ENCODE measurements at regions not wholly inside any gene's neighbourhood (a gene's known extent, or its start where the extent isn't known, plus 50 kb on each side); places are given as distances from the start of the nearest gene placed in this dataset.

DNA sequence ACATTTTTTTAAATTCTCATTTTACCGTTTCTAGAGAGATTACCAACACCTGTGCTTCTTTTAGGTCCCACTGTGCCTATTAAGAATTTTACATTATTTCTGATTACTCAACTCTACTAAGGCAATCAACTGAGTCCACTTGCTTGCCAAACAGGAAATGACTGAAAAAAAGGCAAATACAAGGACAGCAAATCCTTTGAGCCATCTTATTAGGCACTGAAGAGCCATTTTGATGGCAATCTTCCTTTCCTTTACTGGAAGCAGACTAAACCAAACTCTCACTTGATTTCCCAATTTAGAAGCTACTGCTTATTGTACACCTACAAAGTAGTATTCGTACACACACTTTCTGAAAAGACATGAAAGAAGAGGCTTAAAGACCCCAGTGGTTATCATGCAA lies 121.4 kb upstream of the COL3A1 start:
- peak; percentile 47 for ATAC-seq

GRCh38 chr2:188853307-188853706 lies 120.9 kb upstream of the COL3A1 start:
- ATAC-seq = no peak

GRCh38 chr2:188865681-188866080 lies 108.5 kb upstream of the COL3A1 start:
- no peak for ATAC-seq

GRCh38 chr2:188869550-188869949 lies 104.6 kb upstream of the COL3A1 start:
- no peak for ATAC-seq

DNA sequence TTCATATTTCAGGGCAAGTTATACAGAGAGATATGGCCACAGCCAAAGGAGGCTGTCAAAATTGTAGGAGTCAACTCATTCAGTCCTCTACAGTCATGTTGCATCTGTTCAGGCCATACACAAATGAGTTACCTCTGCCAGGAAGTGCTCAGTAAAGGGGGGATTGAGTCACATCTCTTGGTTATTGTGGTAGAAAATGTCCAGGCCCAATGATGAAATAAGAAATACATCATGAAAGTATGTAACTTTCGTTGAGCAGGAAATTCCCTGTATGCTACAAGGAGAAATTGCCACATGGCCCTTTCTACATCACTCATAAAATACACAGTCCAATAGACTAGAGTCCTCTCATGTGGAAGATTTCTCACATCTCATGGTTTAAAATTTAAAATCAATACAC lies 103.9 kb upstream of the COL3A1 start:
- ATAC-seq = no peak

DNA sequence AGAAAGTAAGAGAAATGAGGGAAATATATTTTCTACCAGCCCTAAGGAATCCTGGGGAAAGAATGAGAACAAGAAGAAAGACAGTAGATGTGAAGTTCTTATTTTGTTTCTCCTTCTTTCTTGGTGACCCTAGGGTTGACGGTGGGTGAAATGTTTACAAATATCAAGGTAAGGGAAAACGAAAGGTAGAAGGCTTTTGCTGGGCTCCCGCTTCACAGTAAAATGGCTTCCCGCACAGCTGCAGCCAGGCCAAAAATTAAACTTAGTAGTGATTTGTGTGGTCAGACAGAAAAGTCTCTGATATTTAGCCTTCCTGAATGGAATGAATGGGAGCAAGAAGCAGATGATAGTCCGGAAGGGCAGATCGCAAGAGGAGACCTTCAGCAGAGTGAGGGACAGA lies 99.1 kb upstream of the COL3A1 start:
- no peak for ATAC-seq

DNA sequence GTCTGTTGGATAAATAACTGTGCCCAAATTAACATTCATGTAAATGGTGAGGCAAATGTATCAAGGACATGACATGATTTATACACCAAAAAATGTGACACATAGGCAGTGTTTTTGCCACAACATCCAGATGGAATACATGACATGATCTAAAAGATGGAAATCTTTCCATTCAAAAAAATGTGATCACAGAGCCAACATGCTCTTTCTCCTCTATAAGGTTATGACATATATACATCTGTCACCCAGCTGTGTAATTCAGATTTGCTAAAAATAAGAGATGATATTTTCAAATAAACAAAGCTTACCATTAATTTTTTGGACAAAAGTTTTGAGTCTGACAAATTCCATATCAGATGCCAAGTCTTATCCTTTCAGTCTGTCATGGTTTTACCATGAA lies 95.5 kb upstream of the COL3A1 start:
- no peak for ATAC-seq

DNA sequence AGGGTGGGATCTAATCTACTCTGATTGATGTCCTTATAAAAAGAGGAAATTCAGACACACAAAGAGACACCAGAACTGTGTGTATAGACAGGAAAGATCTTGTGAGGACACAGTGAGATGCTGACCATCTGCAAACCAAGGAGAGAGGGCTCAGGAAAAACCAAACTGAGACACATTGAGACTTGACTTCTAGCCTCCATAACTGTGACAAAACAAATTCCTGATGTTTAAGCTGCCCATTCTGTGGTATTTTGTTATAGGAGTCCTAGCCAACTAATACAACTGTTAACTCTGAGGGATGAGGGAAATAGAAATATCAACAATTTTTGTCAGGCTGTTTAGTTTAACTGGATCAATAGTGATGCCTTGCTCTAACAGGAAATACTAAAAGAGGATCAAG lies 93.4 kb upstream of the COL3A1 start:
- ATAC-seq = no peak

DNA sequence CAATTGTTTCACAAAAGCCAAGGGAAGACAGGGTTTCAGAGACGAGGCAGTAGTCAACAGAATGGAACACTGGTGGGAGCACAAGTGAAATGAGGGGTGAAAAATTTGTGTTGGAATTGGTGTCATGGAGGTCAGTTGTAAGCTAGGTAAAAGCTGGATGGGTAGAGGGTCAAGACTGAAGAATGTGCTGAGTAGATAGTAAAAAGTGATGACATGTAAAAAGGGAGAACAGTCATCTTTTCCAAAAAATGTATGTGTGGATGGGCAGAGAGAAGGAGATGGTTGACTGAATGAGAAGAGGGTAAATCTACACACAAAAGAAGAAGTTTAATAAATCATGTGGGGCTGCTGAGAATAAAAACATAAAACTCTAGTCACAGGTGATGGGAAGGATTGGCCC lies 92.7 kb upstream of the COL3A1 start:
- no peak for ATAC-seq

GRCh38 chr2:188884046-188884445 lies 90.1 kb upstream of the COL3A1 start:
- ATAC-seq = no peak

DNA sequence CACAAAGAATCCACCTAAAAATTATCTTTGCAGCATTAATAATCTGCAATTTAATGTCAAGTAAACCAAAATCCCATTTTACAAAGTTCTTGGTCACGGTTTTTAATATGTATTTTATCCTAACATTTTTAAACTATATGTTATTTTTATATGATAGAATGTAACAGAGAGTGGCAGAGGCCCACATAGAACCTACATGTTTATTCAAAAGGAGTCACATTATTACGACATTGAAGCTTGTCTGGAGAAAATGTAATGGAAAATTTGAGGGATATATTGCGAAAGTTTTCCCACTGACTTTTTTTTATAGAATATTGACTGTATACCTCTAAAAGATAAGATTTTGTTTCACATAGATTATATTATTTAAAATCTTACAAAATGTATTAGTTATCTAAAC lies 89.7 kb upstream of the COL3A1 start:
- ATAC-seq = no peak

DNA sequence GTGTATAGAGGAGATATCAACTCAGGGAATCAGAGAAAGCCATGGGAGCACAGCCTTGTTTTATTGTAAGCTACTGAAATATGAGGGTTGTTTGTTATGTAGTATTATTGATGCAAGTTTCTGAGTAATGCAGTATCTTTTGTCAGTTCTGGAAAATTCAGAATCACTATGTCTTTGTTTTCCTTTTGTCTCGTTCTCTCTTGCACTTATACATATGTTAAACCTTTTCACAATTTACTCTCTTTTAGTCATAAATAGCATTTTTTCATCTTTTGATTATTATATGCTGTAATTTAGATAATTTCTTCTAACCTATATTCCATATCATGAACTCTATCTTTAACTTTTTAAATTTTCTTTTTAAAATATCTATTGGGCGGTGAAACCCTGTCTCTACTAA lies 85.0 kb upstream of the COL3A1 start:
- ATAC-seq = no peak

- ATAC-seq = no peak
Measured at GRCh38 chr2:188890755-188891154, 83.4 kb upstream of the COL3A1 start.

DNA sequence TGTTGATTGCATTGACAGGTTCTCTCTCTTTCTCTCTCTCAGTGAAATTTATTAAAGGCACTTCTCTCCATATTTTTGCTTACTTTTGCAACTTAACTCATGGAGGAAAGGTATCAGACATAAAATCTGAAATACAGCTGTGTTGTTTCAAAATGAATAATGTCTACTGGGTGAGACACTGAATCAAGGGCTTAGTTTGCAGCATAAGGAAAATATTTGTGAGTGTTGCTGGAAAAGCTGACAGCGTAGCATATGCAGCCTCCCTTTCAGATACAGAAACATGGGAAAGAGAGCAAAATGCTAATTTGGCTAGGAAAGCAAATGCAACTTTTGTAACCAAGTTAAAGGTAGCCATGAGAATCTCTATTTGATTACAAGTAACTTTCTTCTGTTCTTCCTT lies 81.5 kb upstream of the COL3A1 start:
- no peak for ATAC-seq

DNA sequence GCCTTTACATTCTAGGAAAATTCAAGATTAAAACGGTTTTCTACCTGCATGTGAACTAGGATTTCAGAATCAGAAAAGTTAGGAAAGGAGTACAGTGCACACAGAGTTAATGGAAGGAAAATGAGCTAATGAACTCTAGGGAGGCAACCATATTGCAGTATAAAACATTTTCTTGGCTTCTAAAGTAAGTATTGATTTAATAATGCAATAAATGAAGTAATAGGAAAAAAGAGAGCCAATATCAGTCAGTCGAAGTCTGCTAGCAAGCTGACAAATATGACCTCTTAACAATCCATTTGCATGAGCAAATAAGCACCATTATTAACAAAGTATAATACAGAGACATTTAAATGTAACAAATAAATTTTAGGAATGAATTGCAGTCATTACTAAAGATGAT lies 80.2 kb upstream of the COL3A1 start:
- no peak for ATAC-seq

DNA sequence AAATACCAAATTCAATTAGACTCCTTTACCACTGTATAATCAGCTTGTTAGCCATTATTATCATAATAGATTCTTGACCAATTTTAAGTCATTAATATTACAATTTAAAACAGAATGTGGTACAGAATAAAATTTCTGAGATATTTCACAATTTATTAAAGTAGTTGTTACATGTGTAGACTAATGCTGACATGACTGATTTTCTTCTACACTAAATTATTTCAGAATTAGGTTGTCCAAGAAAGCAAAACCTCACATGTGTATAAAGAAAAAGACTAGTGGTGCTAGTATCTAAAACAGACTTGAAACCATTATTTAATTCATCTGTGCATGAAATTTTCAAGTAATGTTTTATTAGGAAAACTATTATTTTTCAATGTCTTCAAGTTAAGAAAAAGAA lies 79.2 kb upstream of the COL3A1 start:
- no peak for ATAC-seq

- no peak for ATAC-seq
Measured at GRCh38 chr2:188897096-188897495, 77.1 kb upstream of the COL3A1 start.

DNA sequence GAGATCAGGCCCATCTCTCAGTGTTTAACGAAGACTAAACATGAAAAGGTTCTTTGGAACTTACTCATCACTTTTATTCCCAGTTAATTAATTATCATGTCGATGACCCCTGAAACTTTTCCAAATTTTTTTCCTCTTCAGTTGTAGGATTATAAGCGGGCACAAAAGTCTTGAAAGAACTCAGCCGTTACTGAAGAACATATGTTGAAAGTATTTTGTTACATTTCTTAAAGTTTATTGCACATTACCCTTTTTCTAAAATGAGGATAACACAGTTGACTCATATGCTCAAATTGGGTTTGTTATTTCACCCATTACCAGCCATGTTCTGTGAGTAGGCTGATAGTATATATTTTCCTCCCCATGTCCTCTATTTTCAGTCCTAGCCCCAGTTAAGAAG lies 75.9 kb upstream of the COL3A1 start:
- ATAC-seq = no peak

GRCh38 chr2:188902901-188903491 lies 71.2 kb upstream of the COL3A1 start:
- peak; percentile 41 for ATAC-seq

- no peak for ATAC-seq
Measured at GRCh38 chr2:188903740-188904139, 70.4 kb upstream of the COL3A1 start.

DNA sequence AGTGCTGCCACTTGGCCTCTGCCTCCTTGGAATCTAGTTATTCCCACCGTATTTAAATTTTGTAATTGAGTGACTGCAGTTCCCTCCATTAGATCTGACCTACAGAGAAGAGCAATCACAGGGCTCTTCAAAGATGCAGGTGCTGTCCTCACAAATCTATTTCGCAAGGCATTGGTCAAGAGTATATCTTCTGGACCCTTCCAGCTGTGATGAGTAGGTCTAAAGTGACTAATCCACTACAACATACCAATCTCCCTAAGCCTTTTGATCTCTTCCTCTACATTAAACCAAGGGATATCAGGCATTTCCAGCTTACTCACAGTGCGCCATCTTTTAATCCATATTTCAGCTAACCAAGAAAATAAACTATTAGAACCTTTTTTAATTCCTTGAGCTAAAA lies 65.1 kb upstream of the COL3A1 start:
- no peak for ATAC-seq

DNA sequence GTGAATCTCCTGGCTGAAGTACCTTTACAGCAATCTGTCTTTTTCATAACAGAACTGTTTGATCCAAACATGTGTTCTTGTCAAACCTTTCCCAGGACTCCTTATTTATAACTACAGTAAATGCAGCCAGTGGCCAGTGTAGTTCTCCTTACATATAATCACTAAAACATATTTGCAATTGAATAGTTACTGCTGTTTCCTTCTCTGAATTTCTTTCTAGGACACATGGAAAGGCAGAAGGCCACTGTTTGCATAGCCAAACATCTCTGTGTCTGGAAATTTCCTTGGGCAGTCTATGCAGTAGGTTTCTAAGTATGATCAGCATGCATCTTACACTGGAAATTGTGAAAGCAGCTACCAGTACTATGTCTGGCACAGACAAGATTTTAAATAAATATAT lies 57.4 kb upstream of the COL3A1 start:
- ATAC-seq = no peak

GRCh38 chr2:188917632-188918031 lies 56.5 kb upstream of the COL3A1 start:
- ATAC-seq = no peak

- no peak for ATAC-seq
Measured at GRCh38 chr2:188919824-188920223, 54.3 kb upstream of the COL3A1 start.

- no peak for ATAC-seq
Measured at GRCh38 chr2:188922191-188922590, 52.0 kb upstream of the COL3A1 start.
